ENCODE measurements at regions not wholly inside any gene's neighbourhood (a gene's known extent, or its start where the extent isn't known, plus 50 kb on each side); places are given as distances from the start of the nearest gene placed in this dataset.

GRCh38 chr22:23377767-23378166 lies 197.5 kb downstream of the BCR start:
- Histone ChIP-seq H4K5ac (ENCODE audit: insufficient read length, low read depth, low read length) (no peak overlapping the region), H3K14ac (ENCODE audit: insufficient read depth, low read length) (no peak overlapping the region), H2AK5ac (ENCODE audit: insufficient read length, low read length) (no peak overlapping the region), H3K23me2 (ENCODE audit: insufficient read length, low read depth, low read length, poor library complexity, severe bottlenecking) (no peaks in the 10 kb centered on the region), H3K27me3 (ENCODE audit: insufficient read depth, low read length) (peaks cover 5% of the 10 kb centered on the region; the same call in 1 of the 2 replicates), H3K79me2 (ENCODE audit: insufficient read depth, low read length) (no peaks in the 10 kb centered on the region), H2AFZ (ENCODE audit: low read length) (no peak overlapping the region), H2BK5ac (ENCODE audit: insufficient read length, low read length) (no peak overlapping the region), H3K18ac (ENCODE audit: insufficient read length, low read depth, low read length) (no peak overlapping the region), H3K4ac (ENCODE audit: low read depth, low read length) (no peak overlapping the region), H3K9me3 (ENCODE audit: control insufficient read depth, low read depth, low read length) (no peaks in the 10 kb centered on the region), H4K91ac (ENCODE audit: insufficient read length, low read depth, low read length) (no peak overlapping the region), H3K27ac (ENCODE audit: insufficient read length, low read depth, low read length) (no peak overlapping the region), H2BK15ac (ENCODE audit: low read depth, low read length) (no peak overlapping the region), H4K8ac (replicated peaks; ENCODE audit: insufficient read length, low read depth, low read length) (no peak overlapping the region), H3K9ac (ENCODE audit: extremely low read depth, insufficient read length, low read length) (no peak overlapping the region), H3K4me1 (ENCODE audit: insufficient read depth, low read length) (no peaks in the 10 kb centered on the region), H3K56ac (ENCODE audit: insufficient read length, low read depth, low read length) (no peak overlapping the region), H3T11ph (ENCODE audit: low read length) (no peak overlapping the region), H2BK20ac (ENCODE audit: low read depth, low read length, poor library complexity, severe bottlenecking) (no peak overlapping the region), H3K79me1 (ENCODE audit: insufficient read depth, low read depth, low read length, poor library complexity, severe bottlenecking) (no peaks in the 10 kb centered on the region), H4K20me1 (ENCODE audit: control insufficient read depth, insufficient read depth, insufficient read length) (no peaks in the 10 kb centered on the region), H3K23ac (ENCODE audit: insufficient read length, low read depth, low read length) (no peak overlapping the region), H3K4me2 (ENCODE audit: insufficient read depth, insufficient read length, low read length) (no peak overlapping the region), H2BK12ac (ENCODE audit: insufficient read length, low read depth, low read length) (no peak overlapping the region), H2BK120ac (ENCODE audit: low read depth, low read length, poor library complexity, severe bottlenecking) (no peak overlapping the region)
- WGBS (ENCODE audit: extremely low coverage, insufficient read length, low lambda C conversion rate): no CpG with 5 or more reads among the region's 6 CpGs
- H3K27me3 Mint-ChIP-seq (ENCODE audit: low read depth): peaks cover 91% of the 10 kb centered on the region
- no peaks in the 10 kb centered on the region; a peak in 1 of 5 replicates for H3K9me3 Mint-ChIP-seq
- no peak for DNase-seq
- no peaks in the 10 kb centered on the region; a peak in 1 of 7 replicates for H3K36me3 Mint-ChIP-seq (ENCODE audit: insufficient read depth in 1 of 3, low read depth in 3 of 3)
- H3K27ac Mint-ChIP-seq: no peak overlapping the region
- no peak for TF ChIP-seq CTCF (conservative IDR thresholded peaks at IDR 0.05)
- peaks cover 0 to 8% of the 10 kb centered on the region in 2 experiments; a peak in 1 of 4 replicates for H3K4me1 Mint-ChIP-seq
- H3K4me3 Mint-ChIP-seq: no peak overlapping the region

All from H9 (cell line).